ENCODE measurements at regions not wholly inside any gene's neighbourhood (a gene's known extent, or its start where the extent isn't known, plus 50 kb on each side); places are given as distances from the start of the nearest gene placed in this dataset.

- TF ChIP-seq ELF1 (IDR thresholded peaks at IDR 0.05) (no peak), CTCF (IDR thresholded peaks at IDR 0.05) (no peak), EZH2phosphoT487 (IDR thresholded peaks at IDR 0.05; ENCODE audit: borderline replicate concordance, low read depth) (no peak), CHD2 (IDR thresholded peaks at IDR 0.05; ENCODE audit: low read length, partially characterized antibody) (no peak), SMC3 (IDR thresholded peaks at IDR 0.05; ENCODE audit: low read depth, low read length) (no peak), TEAD4 (IDR thresholded peaks at IDR 0.05; ENCODE audit: borderline replicate concordance, insufficient read depth) (no peak)
Measured at GRCh38 chr15:91801836-91802534, 51.5 kb upstream of the SLCO3A1 start.
